ENCODE measurements at regions not wholly inside any gene's neighbourhood (a gene's known extent, or its start where the extent isn't known, plus 50 kb on each side); places are given as distances from the start of the nearest gene placed in this dataset.

GRCh38 chr6:11391934-11392777 lies 145.4 kb upstream of the TMEM170B start (continued):
- TF ChIP-seq GABPA (IDR thresholded peaks at IDR 0.05; ENCODE audit: low read depth, low read length) (no peak), GABPA (CRISPR knock-in tag; IDR thresholded peaks at IDR 0.05; ENCODE audit: low read depth) (peak; percentile 7; the same call in 1 of the 2 replicates), ZEB1 (IDR thresholded peaks at IDR 0.05; ENCODE audit: insufficient replicate concordance, low read depth) (peak; percentile 27), NFE2L2 (IDR thresholded peaks at IDR 0.05; ENCODE audit: low read length) (no peak), FOSL2 (CRISPR knock-in tag; IDR thresholded peaks at IDR 0.05) (peak; percentile 52; the same call in 1 of the 2 replicates), SSRP1 (CRISPR knock-in tag; IDR thresholded peaks at IDR 0.05) (peak; percentile 9; the same call in 1 of the 2 replicates), CHD4 (IDR thresholded peaks at IDR 0.05; ENCODE audit: borderline replicate concordance, low read length) (peak; percentile 88), BHLHE40 (IDR thresholded peaks at IDR 0.05; ENCODE audit: low read length) (peak; percentile 94), KDM1A (CRISPR knock-in tag; IDR thresholded peaks at IDR 0.05) (0 out of 2 replicates have a peak, but pooled peaks have one; percentile 18), NFYB (CRISPR knock-in tag; IDR thresholded peaks at IDR 0.05) (no peak), ATF4 (CRISPR knock-in tag; IDR thresholded peaks at IDR 0.05) (peak; percentile 69 to 98; a peak in 3 of 4 replicates), ZMYM3 (CRISPR knock-in tag; IDR thresholded peaks at IDR 0.05) (peak; percentile 42; the same call in 1 of the 2 replicates), ERF (CRISPR knock-in tag; IDR thresholded peaks at IDR 0.05) (peak; percentile 0; the same call in 1 of the 2 replicates), SNAI1 (CRISPR knock-in tag; IDR thresholded peaks at IDR 0.05; ENCODE audit: borderline replicate concordance) (no peak), ZNF441 (CRISPR knock-in tag; IDR thresholded peaks at IDR 0.05; ENCODE audit: borderline replicate concordance) (0 out of 2 replicates have a peak, but pooled peaks have one; percentile 15), ZBTB34 (CRISPR knock-in tag; IDR thresholded peaks at IDR 0.05) (peak; percentile 25; the same call in 1 of the 2 replicates), MLX (CRISPR knock-in tag; IDR thresholded peaks at IDR 0.05) (peak; percentile 90), NFRKB (IDR thresholded peaks at IDR 0.05) (no peak), TERF1 (CRISPR knock-in tag; IDR thresholded peaks at IDR 0.05) (no peak), ZNF747 (CRISPR knock-in tag; IDR thresholded peaks at IDR 0.05; ENCODE audit: borderline replicate concordance) (no peak), ZNF672 (CRISPR knock-in tag; IDR thresholded peaks at IDR 0.05) (no peak), ZNF33B (CRISPR knock-in tag; IDR thresholded peaks at IDR 0.05) (no peak), POLR2AphosphoS5 (IDR thresholded peaks at IDR 0.05; ENCODE audit: low read depth, low read length) (no peak; the same call in 1 of the 2 replicates), XRCC5 (optimal IDR thresholded peaks at IDR 0.05; ENCODE audit: low read length) (no peak), ZUFSP (CRISPR knock-in tag; IDR thresholded peaks at IDR 0.05; ENCODE audit: borderline replicate concordance) (no peak)

All from HepG2 (cell line).